Ishikawa (cell line): ENCODE measurements at regions not wholly inside any gene's neighbourhood (a gene's known extent, or its start where the extent isn't known, plus 50 kb on each side); places are given as distances from the start of the nearest gene placed in this dataset.

Experiments used
- CEBPB ChIP-seq: IDR thresholded peaks from 2 replicates; pipeline ENCODE4 v1.6.1; 2012
- CREB1 ChIP-seq: IDR thresholded peaks from 2 replicates; pipeline ENCODE4 v1.6.1; 2012; ENCODE audit warnings: low read depth
- EGR1 ChIP-seq: IDR thresholded peaks from 2 replicates; pipeline ENCODE4 v1.6.1; 2012
- EP300 ChIP-seq: IDR thresholded peaks from 2 replicates; pipeline ENCODE4 v1.6.1; 2012; ENCODE audit warnings: borderline replicate concordance
- FOXM1 ChIP-seq: IDR thresholded peaks from 2 replicates; pipeline ENCODE4 v1.6.1; 2012; ENCODE audit warnings: low read depth, borderline replicate concordance
- MAX ChIP-seq: IDR thresholded peaks from 2 replicates; pipeline ENCODE4 v1.6.1; 2012
- NFIC ChIP-seq: IDR thresholded peaks from 2 replicates; pipeline ENCODE4 v1.6.1; 2012
- RAD21 ChIP-seq: IDR thresholded peaks from 2 replicates; pipeline ENCODE4 v1.6.1; 2012; ENCODE audit warnings: low read depth
- REST ChIP-seq: IDR thresholded peaks from 2 replicates; pipeline ENCODE4 v1.6.1; 2012; ENCODE audit warnings: low read depth, mild to moderate bottlenecking
- TAF1 ChIP-seq: IDR thresholded peaks from 2 replicates; pipeline ENCODE4 v1.6.1; 2012; ENCODE audit warnings: low read depth, mild to moderate bottlenecking
- TCF12 ChIP-seq: IDR thresholded peaks from 2 replicates; pipeline ENCODE4 v1.6.1; 2012; ENCODE audit warnings: low read depth
- TEAD4 ChIP-seq: IDR thresholded peaks from 2 replicates; pipeline ENCODE4 v1.6.1; 2012
- USF1 ChIP-seq: IDR thresholded peaks from 2 replicates; pipeline ENCODE4 v1.6.1; 2012
- YY1 ChIP-seq: IDR thresholded peaks from 2 replicates; pipeline ENCODE4 v1.6.1; 2012; ENCODE audit warnings: low read depth
- ZBTB7A ChIP-seq: IDR thresholded peaks from 2 replicates; pipeline ENCODE4 v1.6.1; 2012; ENCODE audit warnings: low read depth

GRCh38 chr22:25449781-25450317 is 114.6 kb upstream of the GRK3 start:
- no peak for TF ChIP-seq USF1
- TF ChIP-seq EP300, result no peak
- TF ChIP-seq YY1, result no peak
- no peak for TF ChIP-seq CEBPB
- no peak for TF ChIP-seq RAD21
- no peak for TF ChIP-seq TAF1

GRCh38 chr22:25451480-25452114 is 112.9 kb upstream of the GRK3 start:
- TF ChIP-seq TEAD4, result no peak
- TF ChIP-seq MAX, result no peak
- no peak for TF ChIP-seq REST
- no peak for TF ChIP-seq RAD21
- no peak for TF ChIP-seq EGR1
- TF ChIP-seq FOXM1, result no peak
- TF ChIP-seq USF1, result no peak
- TF ChIP-seq EP300, result no peak
- TF ChIP-seq CREB1, result no peak
- TF ChIP-seq YY1, result no peak
- TF ChIP-seq TAF1, result no peak
- TF ChIP-seq CEBPB, result no peak
- no peak for TF ChIP-seq NFIC
- no peak for TF ChIP-seq ZBTB7A
- no peak for TF ChIP-seq TCF12

- no peak for TF ChIP-seq USF1
- TF ChIP-seq CREB1, result no peak
- TF ChIP-seq TAF1, result no peak
- TF ChIP-seq NFIC, result no peak
- TF ChIP-seq CEBPB, result no peak
- TF ChIP-seq EGR1, result no peak
- no peak for TF ChIP-seq RAD21
- TF ChIP-seq ZBTB7A, result no peak
- TF ChIP-seq MAX, result no peak
- TF ChIP-seq REST, result no peak
Measured at GRCh38 chr22:25452116-25452700, 112.3 kb upstream of the GRK3 start.

GRCh38 chr22:25453058-25453457 is 111.4 kb upstream of the GRK3 start:
- TF ChIP-seq EP300 (no peak), EGR1 (no peak), NFIC (no peak), REST (no peak), YY1 (no peak), TAF1 (no peak), CREB1 (no peak), RAD21 (no peak), FOXM1 (no peak), MAX (no peak)
